Panc1 (cell line): ENCODE measurements at regions not wholly inside any gene's neighbourhood (a gene's known extent, or its start where the extent isn't known, plus 50 kb on each side); places are given as distances from the start of the nearest gene placed in this dataset.

ENCODE experiments used
- POLR2AphosphoS5 ChIP-seq: IDR thresholded peaks from 2 replicates; pipeline ENCODE4 v1.6.1; 2012; ENCODE audit warnings: mild to moderate bottlenecking, low read depth, low read length, moderate library complexity
- TF ChIP-seq, protein P1 (sequence below): fragments of 450-650 bp; IDR thresholded peaks from 2 replicates; pipeline ENCODE4 v1.5.1; 2017; ENCODE audit warnings: mild to moderate bottlenecking

GRCh38 chr13:47039106-47039505, 142.3 kb upstream of the HTR2A start:
- TF ChIP-seq, protein P1, sequence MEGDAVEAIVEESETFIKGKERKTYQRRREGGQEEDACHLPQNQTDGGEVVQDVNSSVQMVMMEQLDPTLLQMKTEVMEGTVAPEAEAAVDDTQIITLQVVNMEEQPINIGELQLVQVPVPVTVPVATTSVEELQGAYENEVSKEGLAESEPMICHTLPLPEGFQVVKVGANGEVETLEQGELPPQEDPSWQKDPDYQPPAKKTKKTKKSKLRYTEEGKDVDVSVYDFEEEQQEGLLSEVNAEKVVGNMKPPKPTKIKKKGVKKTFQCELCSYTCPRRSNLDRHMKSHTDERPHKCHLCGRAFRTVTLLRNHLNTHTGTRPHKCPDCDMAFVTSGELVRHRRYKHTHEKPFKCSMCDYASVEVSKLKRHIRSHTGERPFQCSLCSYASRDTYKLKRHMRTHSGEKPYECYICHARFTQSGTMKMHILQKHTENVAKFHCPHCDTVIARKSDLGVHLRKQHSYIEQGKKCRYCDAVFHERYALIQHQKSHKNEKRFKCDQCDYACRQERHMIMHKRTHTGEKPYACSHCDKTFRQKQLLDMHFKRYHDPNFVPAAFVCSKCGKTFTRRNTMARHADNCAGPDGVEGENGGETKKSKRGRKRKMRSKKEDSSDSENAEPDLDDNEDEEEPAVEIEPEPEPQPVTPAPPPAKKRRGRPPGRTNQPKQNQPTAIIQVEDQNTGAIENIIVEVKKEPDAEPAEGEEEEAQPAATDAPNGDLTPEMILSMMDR: no peak
- TF ChIP-seq POLR2AphosphoS5: no peak
